HEK293T (cell line): ENCODE measurements at regions not wholly inside any gene's neighbourhood (a gene's known extent, or its start where the extent isn't known, plus 50 kb on each side); places are given as distances from the start of the nearest gene placed in this dataset.

ENCODE experiments used
- BHLHE40 ChIP-seq: fragments of 450-650 bp; IDR thresholded peaks from 2 replicates; pipeline ENCODE4 v1.6.1; 2016; ENCODE audit warnings: mild to moderate bottlenecking, moderate library complexity, borderline replicate concordance
- HDGF ChIP-seq: fragments of 450-650 bp; IDR thresholded peaks from 2 replicates; pipeline ENCODE4 v1.6.1; 2017; ENCODE audit warnings: antibody characterized with exemption, borderline replicate concordance
- SUZ12 ChIP-seq: fragments of 450-650 bp; IDR thresholded peaks from 2 replicates; pipeline ENCODE4 v1.6.1; 2016; ENCODE audit warnings: mild to moderate bottlenecking
- ZNF384 ChIP-seq: fragments of 450-650 bp; IDR thresholded peaks from 2 replicates; pipeline ENCODE4 v1.6.1; 2016

DNA sequence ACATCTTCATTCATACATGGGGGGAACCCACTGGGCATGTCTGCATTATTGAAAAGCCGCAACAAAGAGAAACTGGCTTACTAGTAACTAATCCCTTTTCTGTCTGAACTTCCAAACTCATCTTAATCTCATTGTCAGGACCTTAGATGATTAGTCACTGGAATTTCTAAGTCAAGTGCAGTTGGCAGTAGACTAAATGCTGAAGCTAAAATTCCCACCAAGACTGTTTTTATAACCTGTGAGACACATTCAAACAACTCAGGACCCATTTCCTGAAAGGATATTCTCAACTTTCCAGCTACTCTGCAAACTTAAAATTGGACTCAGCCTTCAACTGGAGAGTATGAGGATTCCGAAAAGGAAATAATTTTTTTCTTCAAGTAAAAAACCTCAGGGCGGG is 94.8 kb upstream of the SCAF8 start:
- TF ChIP-seq SUZ12 (no peak), ZNF384 (no peak), BHLHE40 (no peak), HDGF (no peak)
